22Rv1 (cell line): ENCODE measurements at regions not wholly inside any gene's neighbourhood (a gene's known extent, or its start where the extent isn't known, plus 50 kb on each side); places are given as distances from the start of the nearest gene placed in this dataset.

Experiments used
- ZFX ChIP-seq: fragments of 450-650 bp; IDR thresholded peaks from 2 replicates; pipeline ENCODE4 v1.6.1; 2017; ENCODE audit warnings: antibody characterized with exemption, borderline replicate concordance
- TF ChIP-seq, protein P1 (sequence below): fragments of 450-650 bp; IDR thresholded peaks from 2 replicates; pipeline ENCODE4 v1.5.1; 2017; ENCODE audit warnings: mild to moderate bottlenecking

DNA sequence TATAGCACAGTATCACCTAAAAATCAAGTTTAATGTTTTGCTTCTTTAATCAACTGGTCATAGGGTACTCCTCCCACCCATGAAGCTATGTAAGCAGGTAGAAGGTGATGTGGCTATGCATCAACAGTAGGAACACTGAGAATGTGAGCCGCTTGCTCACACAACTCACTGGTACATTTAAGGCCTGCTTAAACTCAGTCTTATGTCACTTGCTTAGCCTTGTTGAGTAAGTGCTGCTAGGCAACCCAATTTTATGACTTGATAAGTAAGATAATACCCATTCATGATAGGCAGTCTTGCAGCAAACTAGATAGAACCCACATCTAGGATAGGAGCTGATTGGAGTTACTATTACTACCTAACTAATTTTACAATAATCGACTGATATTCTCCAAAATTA, 70.0 kb upstream of the BMP4 start:
- TF ChIP-seq, protein P1, sequence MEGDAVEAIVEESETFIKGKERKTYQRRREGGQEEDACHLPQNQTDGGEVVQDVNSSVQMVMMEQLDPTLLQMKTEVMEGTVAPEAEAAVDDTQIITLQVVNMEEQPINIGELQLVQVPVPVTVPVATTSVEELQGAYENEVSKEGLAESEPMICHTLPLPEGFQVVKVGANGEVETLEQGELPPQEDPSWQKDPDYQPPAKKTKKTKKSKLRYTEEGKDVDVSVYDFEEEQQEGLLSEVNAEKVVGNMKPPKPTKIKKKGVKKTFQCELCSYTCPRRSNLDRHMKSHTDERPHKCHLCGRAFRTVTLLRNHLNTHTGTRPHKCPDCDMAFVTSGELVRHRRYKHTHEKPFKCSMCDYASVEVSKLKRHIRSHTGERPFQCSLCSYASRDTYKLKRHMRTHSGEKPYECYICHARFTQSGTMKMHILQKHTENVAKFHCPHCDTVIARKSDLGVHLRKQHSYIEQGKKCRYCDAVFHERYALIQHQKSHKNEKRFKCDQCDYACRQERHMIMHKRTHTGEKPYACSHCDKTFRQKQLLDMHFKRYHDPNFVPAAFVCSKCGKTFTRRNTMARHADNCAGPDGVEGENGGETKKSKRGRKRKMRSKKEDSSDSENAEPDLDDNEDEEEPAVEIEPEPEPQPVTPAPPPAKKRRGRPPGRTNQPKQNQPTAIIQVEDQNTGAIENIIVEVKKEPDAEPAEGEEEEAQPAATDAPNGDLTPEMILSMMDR = no peak
- TF ChIP-seq ZFX = no peak
